NAMALWA (cell line): ENCODE measurements at regions not wholly inside any gene's neighbourhood (a gene's known extent, or its start where the extent isn't known, plus 50 kb on each side); places are given as distances from the start of the nearest gene placed in this dataset.

ENCODE experiments used
- DNase-seq: peaks from one replicate; pipeline ENCODE4 v3.0.0-alpha.2; 2015; ENCODE audit warnings: low spot score

DNA sequence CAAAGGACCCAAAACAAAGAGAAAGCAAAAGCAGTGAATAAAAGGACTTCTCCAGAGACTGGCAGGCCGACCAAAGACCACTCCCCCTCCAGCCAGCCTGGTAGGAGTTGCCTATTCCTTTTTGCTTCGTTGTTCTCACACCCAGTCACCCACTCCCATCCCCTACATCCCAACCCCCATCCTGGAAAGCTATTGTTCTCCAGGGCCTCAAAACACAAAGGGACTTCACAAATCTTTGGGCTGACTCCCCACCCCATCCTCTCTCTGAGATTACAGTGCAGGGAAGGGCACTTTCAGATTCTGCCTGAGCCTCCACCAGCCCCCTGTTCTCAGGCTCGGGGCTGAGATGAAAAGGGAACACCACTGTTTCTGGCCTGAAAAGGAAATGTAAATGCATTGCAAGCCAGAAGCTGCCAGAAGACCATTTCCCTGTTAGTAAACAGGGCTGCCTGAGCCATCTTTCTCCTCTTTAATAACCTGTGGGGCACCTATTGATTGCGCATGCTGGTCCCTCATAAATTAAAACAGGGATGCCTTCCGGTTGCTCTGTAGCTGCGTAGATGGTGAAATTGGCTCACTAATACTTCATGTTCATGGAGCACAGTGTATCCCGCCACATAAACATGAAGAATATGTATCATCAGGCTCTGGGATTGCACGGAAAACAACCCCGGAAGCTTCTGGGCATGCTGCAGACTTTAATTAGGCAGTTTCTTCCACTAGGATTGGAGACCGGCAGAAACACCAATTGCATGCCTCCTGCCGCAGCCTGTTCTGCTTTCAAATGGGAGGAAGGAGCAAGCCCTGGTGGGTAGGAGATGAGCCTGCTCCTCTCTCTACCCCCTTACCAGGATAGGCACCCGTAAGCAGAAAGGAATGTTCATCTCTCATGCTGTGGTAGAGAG, 130.3 kb upstream of the FUT8 start:
- DNase-seq = peak; percentile 13

DNA sequence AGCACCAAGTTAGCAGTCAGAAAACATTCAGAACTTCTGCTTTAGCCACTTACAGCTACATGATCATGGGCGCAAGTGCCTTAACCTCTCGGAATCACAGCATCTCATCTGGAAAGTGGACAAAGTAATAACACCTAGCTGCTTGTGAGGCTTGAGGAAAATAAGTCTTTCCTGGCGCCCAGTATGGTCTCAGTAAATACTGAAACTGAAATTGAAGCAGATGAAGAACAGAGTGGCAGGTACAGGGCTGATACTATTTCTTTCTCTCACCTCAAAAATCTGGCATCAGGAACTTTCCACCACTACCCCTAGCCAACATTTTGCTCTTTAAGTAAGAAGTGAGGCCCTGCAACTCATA, 129.7 kb upstream of the FUT8 start:
- no peak for DNase-seq

DNA sequence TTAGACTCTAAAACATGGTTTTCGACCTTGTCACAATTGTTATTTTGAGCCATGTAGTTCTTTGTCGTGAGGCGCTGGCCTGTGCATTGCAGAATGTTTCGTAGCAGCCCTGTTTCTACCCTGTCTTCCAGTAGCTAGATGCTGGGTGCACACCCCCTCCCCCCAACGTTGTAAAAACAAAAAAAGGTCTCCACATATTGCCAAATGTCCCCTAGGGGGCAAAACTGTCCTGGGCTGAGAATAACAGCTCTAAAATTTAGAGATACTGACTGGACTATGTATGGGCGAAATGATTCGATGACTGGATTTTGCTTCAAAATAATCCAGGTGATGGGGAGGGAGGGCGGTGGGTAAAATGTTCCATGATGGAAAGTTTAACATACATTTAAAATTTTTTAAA, 126.1 kb upstream of the FUT8 start:
- peak; percentile 85 for DNase-seq

DNA sequence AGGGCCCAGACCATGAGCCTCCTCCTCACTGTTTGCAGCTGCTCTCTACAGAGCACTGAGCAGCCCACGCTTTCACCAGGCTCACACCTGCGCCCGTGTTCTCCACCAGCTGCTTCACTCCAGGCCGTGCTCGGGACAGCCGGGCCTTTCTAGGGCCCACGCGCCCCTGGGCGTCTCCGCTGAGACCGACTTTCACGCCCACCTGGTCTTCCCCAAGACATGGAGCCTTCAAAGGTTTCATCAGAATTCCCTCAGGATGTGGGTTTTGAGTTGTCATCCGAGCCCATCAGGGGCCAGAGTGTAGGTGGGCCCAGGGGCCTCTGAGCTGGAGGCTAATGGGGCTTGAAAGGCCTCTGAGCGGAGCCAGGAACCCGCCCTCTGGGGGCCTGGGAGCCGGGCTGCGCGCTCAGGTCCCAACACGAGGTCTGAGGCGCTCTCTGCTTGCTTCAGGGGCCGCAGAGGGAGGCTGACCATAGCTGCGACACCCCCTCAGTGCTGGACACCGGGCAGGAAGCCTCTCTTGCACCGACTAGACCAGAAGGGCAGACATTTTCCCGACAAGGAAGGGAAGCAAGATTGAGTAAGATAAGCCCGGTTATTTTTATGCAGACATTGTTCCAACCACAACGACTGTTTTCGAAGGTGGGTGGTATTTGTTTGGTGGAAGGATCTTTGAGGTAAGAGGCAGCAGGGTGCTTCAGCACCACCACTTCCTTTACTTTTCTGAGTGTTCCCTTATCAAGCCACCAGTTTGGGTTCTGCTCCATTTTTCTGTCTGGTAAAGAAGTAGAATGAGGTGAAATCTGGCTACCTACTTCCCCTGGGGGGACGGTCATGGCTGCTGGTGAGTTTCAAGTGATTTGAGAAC, 125.0 kb upstream of the FUT8 start:
- DNase-seq = peak; percentile 72

DNA sequence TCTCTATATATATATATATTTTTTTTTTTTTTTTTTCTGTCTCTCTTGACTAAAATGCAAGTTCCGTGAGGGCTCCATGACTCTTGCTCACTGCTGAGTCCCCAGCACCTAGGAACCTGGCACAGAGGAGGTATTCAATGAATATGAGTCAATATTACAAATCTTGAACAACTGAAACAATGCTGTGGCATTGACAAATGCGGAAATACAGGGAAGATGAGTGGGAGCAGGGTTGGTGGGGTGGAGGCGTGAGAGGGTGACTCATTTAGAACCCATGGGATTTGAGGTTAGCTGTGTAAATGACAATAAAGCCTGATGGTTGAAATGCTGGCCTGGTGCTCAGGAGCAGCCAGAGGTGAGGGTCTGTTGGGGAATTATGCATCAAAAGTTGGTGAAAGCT, 121.7 kb upstream of the FUT8 start:
- no peak for DNase-seq

DNA sequence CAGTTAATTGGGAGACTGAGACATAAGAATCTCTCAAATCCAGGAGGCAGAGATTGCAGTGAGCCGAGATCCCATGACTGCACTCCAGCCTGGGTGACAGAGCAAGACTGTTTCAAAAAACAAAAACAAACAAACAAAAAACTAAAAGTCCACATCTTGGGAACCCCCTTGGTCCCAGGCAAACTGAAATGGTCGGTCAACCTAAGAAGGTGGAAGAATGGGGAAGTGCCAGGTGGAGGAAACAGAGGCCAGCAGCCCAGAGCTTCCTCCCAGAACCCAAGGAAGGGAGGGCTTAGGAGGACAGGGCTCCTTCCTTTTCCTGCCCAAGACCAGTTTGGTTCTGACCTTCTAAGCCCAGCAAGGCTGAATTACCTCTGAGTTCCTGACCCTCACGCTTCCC, 121.0 kb upstream of the FUT8 start:
- no peak for DNase-seq

DNA sequence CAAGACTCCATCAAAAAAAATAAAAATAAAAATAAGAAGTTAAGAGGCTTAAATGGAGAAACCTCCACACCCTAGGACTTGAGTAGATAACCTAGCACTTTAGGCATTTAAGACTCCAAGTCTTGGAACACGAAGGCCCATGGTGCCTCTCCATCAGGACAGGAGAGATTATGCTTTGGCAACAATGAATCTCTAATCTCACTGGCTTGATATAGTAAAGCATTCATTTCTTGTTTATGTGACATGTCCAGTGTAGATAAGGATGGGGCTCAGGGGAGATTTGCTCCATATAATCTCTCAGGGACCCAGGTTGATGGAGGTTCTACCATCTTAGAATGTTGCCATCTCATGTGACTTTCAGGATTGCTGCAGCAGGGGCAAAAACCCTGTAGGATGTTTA, 117.7 kb upstream of the FUT8 start:
- no peak for DNase-seq

DNA sequence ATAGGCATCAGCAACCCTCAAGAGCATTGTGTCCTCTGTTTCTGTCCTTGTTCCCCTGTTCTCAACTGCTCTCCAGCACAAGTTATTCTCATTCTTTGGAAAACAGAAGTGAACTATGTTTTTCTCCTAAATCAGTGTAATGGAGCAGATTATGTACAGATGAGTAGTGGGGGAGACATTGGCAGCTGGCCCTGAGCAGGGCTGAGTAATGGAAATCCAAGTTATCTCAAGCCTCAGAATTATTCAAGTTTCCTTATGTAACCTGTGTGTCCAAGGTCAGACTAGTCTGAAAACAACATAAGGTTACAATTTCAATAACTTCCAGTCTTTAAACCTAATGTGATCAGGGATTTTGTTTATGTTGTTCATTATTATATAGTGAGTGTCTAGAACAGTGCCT, 116.1 kb upstream of the FUT8 start:
- no peak for DNase-seq

DNA sequence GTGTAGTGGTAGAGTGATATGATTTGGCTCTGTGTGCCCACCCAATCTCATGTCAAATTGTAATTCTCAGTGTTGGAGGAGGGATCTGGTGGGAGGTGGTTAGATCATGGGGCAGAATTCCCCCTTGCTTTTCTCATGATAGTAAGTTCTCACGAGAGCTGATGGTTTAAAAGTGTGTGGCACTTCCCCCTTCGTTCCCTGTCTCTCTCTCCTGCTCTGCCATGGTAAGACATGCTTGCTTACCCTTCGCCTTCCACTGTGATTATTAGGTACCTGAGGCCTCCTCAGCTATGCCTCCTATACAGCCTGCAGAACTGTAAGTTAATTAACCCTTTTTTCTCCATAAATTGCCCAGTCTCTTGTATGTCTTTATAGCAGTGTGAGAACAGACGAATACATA, 115.7 kb upstream of the FUT8 start:
- DNase-seq = no peak

DNA sequence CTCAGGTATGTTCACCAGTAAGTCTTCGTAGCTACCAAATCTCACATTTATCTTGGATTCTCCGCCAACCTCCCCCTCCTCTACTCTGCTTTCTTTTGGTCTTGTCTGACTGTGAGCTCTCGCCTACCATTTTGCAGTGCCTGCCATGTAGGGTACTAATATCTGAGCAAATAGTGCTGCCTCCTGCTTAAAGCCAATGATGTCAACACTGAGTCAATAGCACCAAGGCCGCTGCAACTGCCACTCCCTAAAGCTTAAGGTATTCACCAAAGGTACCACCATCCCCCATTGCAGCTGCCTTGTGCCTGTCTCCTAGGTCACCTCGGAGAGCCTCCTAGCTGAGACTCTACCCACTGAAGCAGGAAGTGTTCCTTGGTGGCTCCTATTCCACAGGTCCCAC, 114.8 kb upstream of the FUT8 start:
- no peak for DNase-seq

DNA sequence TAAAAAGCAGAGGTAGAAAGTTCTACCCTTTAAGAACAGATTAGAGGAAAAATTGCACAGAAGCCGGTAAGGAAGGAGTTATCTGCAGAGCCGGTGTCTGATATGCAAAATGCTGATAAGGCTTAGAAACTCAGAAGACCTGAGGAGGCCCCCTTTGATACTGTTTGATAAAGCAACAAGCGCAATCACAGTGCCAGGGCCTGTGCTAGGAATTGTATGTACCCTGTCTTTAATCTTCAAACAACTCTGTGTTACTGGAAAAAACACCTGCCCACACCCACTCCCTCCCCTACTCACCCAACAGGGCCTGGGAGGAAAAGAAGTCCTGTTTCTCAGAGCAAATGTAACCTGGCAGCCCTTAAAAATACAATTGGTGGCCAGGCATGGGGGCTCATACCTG, 112.7 kb upstream of the FUT8 start:
- no peak for DNase-seq

DNA sequence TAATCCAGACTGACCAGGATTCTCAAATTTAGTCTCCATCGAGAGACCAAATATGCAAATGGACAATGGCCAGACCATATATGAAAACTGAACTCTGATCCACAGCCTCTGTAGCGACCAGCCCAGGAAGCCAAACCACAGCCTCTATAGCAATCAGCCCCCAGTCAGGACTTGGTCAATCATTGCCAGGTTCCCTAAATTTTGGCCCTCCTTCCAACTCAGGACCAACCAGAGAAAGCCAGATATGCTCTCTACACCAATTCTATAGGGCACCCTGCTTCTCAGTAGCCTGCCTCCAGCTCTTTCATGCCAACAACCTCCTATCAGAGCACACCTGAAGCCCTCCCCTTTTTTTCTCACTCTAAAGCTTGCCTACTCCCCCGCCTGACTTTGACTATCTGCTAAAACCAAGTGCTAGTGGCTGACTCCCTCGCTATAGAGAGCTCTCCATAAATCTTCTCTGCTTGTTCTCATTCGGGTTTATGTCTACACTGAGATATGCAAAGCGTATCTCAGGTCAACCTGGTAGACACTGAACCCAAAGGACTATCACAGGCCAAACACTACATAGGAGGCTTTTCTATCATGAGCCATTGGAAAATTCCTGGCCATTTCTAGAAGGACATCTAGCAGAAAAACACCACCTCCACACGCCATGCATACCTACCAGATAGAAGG, 110.5 kb upstream of the FUT8 start:
- DNase-seq = peak; percentile 39

DNA sequence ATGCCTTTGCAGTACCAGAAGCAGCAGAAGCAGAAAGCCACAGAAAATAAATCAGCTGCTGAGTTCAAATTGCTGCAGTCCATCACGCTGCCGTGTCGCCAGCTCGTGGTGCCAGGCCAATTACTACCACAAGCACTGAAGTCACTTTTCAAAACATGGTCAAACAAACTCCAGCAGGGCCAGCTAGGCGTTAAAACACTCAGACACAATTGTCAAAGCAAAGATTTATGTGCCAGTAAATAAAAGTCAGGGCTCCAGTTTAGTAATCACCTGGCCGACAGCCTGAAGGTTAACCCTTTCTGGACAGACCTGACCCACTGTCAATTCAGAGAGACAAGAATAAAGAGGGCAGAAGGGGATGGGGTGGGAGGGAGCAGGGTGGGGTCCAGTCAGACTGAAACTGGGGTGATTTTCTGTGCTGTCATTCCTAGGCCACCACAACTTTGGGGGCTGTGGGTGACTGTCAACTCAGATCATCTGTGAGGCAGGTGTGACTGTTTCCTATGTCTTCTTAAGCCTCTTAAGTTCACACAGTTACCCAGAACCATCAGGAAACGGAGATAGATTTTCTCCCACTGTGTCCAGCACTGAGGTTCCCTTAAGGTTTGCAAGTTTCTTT, 109.8 kb upstream of the FUT8 start:
- DNase-seq = peak; percentile 49

DNA sequence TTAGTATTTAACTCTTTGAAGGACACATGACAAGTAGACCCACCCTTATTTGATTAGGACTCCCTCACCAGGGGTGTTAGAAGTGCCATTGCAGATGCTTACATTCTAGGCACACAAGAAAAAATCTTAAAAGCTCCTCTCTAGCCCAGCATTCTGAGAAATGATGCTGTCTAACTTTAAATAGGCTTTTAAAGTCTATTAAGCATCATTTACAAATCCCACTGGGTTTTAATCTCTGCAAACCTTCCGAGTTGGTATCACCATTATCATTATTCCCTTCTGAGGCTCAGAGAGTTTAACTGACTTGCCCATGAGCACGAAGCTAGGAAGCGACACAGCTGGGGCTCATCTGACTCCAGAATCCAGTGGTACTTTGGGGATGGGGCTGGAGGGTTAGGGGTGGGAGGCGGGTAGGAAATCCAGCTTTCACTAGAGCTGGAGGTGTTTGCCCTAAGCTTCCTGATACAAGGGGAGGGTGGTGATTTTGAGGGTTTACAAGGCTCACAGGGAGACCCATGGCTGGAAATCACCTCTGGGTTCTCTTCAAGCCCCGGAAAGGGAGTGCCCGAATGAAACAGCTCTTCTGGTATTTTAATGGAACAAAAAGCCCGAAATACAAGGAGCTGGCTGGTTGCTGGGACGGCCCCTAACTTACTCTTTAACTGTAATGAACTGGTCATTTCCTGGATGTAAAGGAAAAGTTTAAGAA, 109.2 kb upstream of the FUT8 start:
- peak; percentile 42 for DNase-seq

DNA sequence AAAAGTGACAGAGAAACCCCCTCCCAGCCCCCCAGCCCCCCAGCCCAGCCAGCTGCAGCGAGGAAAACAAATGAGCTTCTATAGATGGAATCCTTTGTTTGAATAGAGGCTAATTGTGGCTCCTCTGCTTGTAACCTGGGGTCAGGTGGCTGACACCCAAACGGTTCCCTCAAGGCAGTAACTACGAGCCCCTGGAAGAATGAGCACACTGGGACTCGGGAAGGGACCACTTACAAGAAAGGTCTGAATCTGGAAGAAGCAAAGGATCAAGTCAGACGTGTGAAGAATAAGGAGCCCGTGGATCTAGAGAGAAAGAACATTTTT, 108.7 kb upstream of the FUT8 start:
- peak; percentile 43 for DNase-seq

DNA sequence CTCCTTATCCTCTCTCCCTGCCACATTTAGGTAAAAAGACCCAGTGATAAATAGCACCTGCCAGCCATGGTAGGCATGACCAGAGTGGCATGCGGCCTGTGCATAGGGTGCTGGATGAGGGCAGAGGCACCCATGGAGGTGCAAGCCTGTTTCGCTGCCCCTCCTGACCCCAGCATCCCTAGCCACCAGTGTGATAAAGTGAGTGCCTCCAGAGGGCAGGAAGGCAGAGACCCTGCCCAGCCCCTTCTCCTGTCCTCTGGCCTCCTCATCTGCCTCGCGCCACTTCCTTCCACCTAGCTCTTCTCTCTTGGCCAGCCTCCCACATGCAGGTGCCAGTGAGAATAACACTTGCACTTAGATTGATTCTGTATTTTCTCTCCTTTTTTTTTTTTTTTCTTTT, 108.3 kb upstream of the FUT8 start:
- peak; percentile 55 for DNase-seq

DNA sequence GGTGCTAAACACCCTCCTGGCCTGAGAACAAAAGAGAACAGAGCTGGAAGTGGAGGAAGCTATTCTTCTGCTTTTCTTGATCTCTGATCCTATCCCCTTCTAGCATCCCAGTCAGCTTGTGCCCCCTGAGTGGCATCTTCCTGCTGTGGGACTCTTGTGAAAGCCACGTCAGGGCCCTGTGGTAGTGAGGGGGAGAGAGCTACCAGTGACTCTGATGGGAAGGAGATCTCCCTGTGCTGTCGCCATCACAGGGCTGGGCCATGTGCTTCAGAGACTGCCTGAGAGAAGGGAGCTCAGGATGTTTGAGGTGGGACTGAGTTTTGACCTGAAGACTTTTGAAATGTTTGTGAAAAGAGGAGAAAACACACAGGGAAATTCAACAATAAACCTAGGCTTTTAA, 107.6 kb upstream of the FUT8 start:
- DNase-seq = peak; percentile 23

DNA sequence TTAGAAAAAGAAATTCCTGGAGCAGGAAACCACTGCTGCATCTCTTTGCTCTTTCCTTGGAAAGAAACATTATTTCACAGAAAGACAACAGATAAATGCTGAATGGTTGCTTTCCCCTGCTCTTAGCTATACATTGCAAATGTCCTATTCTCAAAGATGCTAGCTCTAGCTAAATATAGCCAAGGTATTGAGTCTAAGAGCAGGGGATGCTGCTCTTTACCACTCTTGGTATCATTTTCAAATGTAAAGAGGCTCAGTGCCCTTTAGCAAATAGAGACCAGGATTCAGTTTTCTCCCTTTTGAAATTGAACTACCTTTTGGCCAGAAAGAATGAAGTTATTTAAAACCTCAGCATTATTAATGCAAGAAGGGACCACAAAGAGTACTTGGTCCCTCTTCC, 104.0 kb upstream of the FUT8 start:
- no peak for DNase-seq

DNA sequence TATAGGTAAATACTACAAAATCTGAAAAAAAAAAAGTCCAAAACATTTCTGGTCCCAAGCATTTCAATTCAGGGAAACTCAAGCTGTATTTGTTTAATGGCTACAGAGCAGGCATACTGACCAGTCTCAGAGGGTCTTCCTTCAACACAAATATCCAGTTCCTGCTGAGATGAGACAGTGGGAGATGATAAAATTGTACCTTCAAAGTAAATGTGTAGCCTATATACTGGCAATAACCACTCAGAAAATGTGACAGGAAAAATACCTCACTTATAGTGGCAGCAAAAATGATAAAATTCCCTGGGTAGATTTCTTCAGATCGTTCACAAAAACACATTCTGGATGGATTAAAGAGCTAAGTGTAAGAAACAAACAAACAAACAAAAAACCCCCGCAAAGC, 102.0 kb upstream of the FUT8 start:
- DNase-seq = no peak

DNA sequence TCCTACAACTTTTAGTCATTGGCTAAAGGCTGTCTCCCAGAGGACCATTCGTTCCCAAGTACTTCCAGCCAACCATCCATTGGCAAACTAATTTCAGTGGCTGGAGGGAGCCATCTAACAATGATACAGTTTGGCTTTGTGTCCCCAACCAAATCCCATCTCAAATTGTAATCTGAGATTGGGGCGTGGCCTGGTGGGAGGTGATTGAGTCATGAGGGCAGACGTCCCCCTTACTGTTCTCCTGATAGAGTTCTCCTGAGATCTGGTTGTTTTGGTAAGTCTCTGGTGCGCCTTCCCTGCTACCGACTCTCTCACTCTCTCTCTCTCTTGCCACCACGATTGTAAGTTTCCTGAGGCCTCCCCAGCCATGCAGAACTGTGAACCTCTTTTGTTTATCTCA, 99.7 kb upstream of the FUT8 start:
- DNase-seq = no peak

DNA sequence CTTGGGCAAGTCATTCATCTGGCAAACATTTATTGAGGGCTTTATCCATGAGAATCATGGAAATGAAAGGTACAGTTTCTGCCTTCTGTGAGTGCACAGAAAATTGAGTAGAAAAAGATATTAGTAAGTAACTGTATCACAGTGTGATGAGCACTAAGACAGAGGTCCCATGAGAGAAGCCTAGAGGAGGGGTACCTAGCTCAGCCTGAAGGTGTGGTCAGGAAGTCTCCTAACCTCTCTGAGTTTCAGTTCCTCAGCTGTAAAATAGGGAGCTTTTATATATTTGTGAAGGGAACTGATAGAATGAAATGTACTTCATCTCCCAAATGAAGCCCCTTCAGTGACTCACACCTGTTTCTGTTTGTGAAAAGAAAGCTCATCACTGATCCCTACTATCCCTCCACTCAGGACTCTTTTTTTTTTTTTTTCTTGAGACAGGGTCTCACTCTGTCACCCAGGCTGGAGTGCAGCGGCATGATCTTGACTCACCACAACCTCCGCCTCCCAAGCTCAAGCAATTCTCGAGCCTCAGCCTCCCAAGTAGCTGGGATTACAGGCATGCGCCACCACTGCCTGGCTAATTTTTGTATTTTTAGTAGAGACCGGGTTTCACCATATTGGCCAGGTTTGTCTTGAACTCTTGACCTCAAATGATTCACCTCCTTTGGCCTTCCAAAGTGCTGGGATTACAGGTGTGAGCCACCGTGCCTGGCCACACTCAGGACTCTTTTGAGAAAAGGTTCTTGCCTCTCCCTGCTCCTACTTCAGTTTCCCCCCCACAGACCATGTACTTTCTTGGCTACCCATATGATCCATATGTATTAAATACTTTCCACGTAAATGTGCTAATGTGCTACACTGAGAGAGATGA, 93.7 kb upstream of the FUT8 start:
- DNase-seq = peak; percentile 42
